Liver (tissue), 8 donors: ENCODE measurements at regions not wholly inside any gene's neighbourhood (a gene's known extent, or its start where the extent isn't known, plus 50 kb on each side); places are given as distances from the start of the nearest gene placed in this dataset.

Source experiments
- DNase-seq: peaks from one replicate; pipeline ENCODE4 v3.0.0-alpha.2; 2017; ENCODE audit warnings: low spot score
- H3K27ac ChIP-seq, 2 donors: one replicate each; pipeline ENCODE4 v1.7.0; 2013; ENCODE audit warnings: inconsistent platforms in 2 of 2, low read length in 2 of 2, control low read depth in 1 of 2, low read depth in 1 of 2, mild to moderate bottlenecking in 1 of 2
- H3K27me3 ChIP-seq, 4 donors: one replicate each; pipeline versions ENCODE4 v1.6.1 to v1.7.0; 2013; ENCODE audit warnings: low read length in 3 of 4, inconsistent platforms in 1 of 4, mild to moderate bottlenecking in 1 of 4, moderate library complexity in 1 of 4; ENCODE audit not compliant: control insufficient read depth in 4 of 4, insufficient read depth in 4 of 4
- H3K36me3 ChIP-seq, 4 donors: one replicate each; pipeline versions ENCODE4 v1.6.1 to v1.7.0; 2013; ENCODE audit warnings: low read length in 3 of 4, mild to moderate bottlenecking in 3 of 4, low read depth in 1 of 4, moderate library complexity in 1 of 4; ENCODE audit not compliant: control insufficient read depth in 4 of 4, insufficient read depth in 3 of 4
- H3K4me1 ChIP-seq, 4 donors: one replicate each; pipeline versions ENCODE4 v1.6.1 to v1.7.0; 2013; ENCODE audit warnings: low read length in 3 of 4, mild to moderate bottlenecking in 3 of 4, moderate library complexity in 1 of 4; ENCODE audit not compliant: control insufficient read depth in 4 of 4, insufficient read depth in 4 of 4
- H3K4me3 ChIP-seq, 3 donors: one replicate each; pipeline versions ENCODE4 v1.6.1 to v1.7.0; 2013; ENCODE audit warnings: low read length in 3 of 3, control low read depth in 1 of 3, low read depth in 1 of 3, mild to moderate bottlenecking in 1 of 3
- H3K9ac ChIP-seq, 2 donors: one replicate each; pipeline ENCODE4 v1.7.0; 2013; ENCODE audit warnings: low read length in 2 of 2, mild to moderate bottlenecking in 2 of 2, moderate library complexity in 2 of 2, control low read depth in 1 of 2, low read depth in 1 of 2
- H3K9me3 ChIP-seq, 4 donors: one replicate each; pipeline versions ENCODE4 v1.6.1 to v1.7.0; 2013; ENCODE audit warnings: low read length in 3 of 4; ENCODE audit not compliant: control insufficient read depth in 4 of 4
- CTCF ChIP-seq: fragments of 150-350 bp; IDR thresholded peaks from 2 replicates; pipeline ENCODE4 v1.5.1; 2017; ENCODE audit warnings: improper control_type of control experiment, low read depth, low read length; ENCODE audit not compliant: missing input control
- EGR1 ChIP-seq, 2 donors: IDR thresholded peaks; 2 replicates each; pipeline ENCODE4 v1.6.1; 2016 to 2018; ENCODE audit warnings: antibody characterized with exemption in 2 of 2, low read depth in 2 of 2
- FOXA1 ChIP-seq: IDR thresholded peaks from 2 replicates; pipeline ENCODE4 v1.6.1; 2016; ENCODE audit warnings: antibody characterized with exemption
- HNF4A ChIP-seq, 2 donors: conservative IDR thresholded peaks; 2 replicates each; pipeline ENCODE4 v1.6.1; 2016; ENCODE audit warnings: antibody characterized with exemption in 2 of 2, mild to moderate bottlenecking in 2 of 2
- HNF4G ChIP-seq: IDR thresholded peaks from 2 replicates; pipeline ENCODE4 v1.6.1; 2016; ENCODE audit warnings: antibody characterized with exemption
- JUND ChIP-seq, 2 donors: IDR thresholded peaks; 2 replicates each; pipeline ENCODE4 v1.6.1; 2016; ENCODE audit warnings: antibody characterized with exemption in 2 of 2
- NR2F2 ChIP-seq: IDR thresholded peaks from 2 replicates; pipeline ENCODE4 v1.6.1; 2016; ENCODE audit warnings: antibody characterized with exemption
- RAD21 ChIP-seq, 2 donors: IDR thresholded peaks; 2 replicates each; pipeline ENCODE4 v1.6.1; 2016; ENCODE audit warnings: antibody characterized with exemption in 2 of 2, mild to moderate bottlenecking in 2 of 2
- REST ChIP-seq: IDR thresholded peaks from 2 replicates; pipeline ENCODE4 v1.6.1; 2016; ENCODE audit warnings: antibody characterized with exemption, mild to moderate bottlenecking
- YY1 ChIP-seq: IDR thresholded peaks from 2 replicates; pipeline ENCODE4 v1.6.1; 2016; ENCODE audit warnings: antibody characterized with exemption, mild to moderate bottlenecking
- WGBS: extraction: QIAGEN DNeasy Blood & Tissue Kit; methylation state at CpG from one replicate; pipeline ENCODE4 v1.1.7; 2013; 5-methylcytosine and 5-hydroxymethylcytosine counted together
- TF ChIP-seq, protein P1 (sequence below): IDR thresholded peaks from 2 replicates; pipeline ENCODE4 v1.6.1; 2016; ENCODE audit warnings: antibody characterized with exemption
- donor health status: healthy.
- donor health status: healthy.
- donor health status: healthy.
- donor health status: healthy.
- donor health status: healthy.

DNA sequence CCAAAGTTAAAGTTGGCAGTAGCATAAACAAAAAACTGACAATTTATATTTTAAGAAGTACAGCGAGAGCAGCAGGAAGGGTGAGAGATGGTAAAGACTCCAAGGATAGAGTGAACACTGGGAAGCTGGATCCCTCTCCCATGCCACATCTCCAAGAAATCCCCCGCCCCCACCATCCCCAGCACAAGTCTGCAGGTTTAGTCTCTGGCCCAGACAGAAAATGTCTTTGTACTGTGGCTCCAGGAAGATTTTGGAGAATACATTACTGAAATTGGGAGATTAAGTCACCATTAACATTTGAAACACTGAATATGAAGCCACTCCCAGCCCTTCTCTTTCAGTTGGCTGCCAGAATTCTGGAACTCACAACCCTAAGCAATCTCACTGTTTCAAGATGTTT is 140.3 kb downstream of the MACC1 start:
- H3K27me3 ChIP-seq: no peaks in the 10 kb centered on the region
- DNase-seq: no peak
- WGBS: 71% methylated on average over 2 of the region's 2 CpGs

GRCh38 chr7:20075992-20076820 is 141.0 kb downstream of the MACC1 start:
- Histone ChIP-seq H3K27me3 (no peaks in the 10 kb centered on the region), H3K4me1 (no peaks in the 10 kb centered on the region), H3K9me3 (no peaks in the 10 kb centered on the region), H3K27ac (no peak overlapping the region), H3K9ac (no peak overlapping the region), H3K4me3 (no peak overlapping the region), H3K36me3 (no peaks in the 10 kb centered on the region)
- no peak for DNase-seq
- WGBS: 51% methylated on average over 4 of the region's 4 CpGs
- no peak for TF ChIP-seq HNF4G
- no peak for TF ChIP-seq FOXA1
- TF ChIP-seq REST: no peak
- no peak for TF ChIP-seq NR2F2
- no peak for TF ChIP-seq RAD21 (IDR thresholded peaks at IDR 0.05)
- TF ChIP-seq HNF4A (conservative IDR thresholded peaks at IDR 0.05): no peak
- no peak for TF ChIP-seq CTCF
- TF ChIP-seq EGR1 (IDR thresholded peaks at IDR 0.05; ENCODE audit: low read depth in 2 of 2): no peak
- no peak for TF ChIP-seq JUND (IDR thresholded peaks at IDR 0.05)

More for the DNA sequence above, 140.3 kb downstream of the MACC1 start:
- H3K36me3 ChIP-seq: no peaks in the 10 kb centered on the region
- TF ChIP-seq YY1 (no peak), REST (no peak), EGR1 (IDR thresholded peaks at IDR 0.05; ENCODE audit: low read depth in 2 of 2) (no peak), JUND (IDR thresholded peaks at IDR 0.05) (no peak), CTCF (no peak)
- TF ChIP-seq, protein P1, sequence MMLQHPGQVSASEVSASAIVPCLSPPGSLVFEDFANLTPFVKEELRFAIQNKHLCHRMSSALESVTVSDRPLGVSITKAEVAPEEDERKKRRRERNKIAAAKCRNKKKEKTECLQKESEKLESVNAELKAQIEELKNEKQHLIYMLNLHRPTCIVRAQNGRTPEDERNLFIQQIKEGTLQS: no peak
- no peaks in the 10 kb centered on the region for H3K9me3 ChIP-seq
- H3K9ac ChIP-seq: no peak overlapping the region
- no peaks in the 10 kb centered on the region for H3K4me1 ChIP-seq
- no peak overlapping the region for H3K27ac ChIP-seq
- H3K4me3 ChIP-seq: no peak overlapping the region
